ENCODE measurements at regions not wholly inside any gene's neighbourhood (a gene's known extent, or its start where the extent isn't known, plus 50 kb on each side); places are given as distances from the start of the nearest gene placed in this dataset.

DNA sequence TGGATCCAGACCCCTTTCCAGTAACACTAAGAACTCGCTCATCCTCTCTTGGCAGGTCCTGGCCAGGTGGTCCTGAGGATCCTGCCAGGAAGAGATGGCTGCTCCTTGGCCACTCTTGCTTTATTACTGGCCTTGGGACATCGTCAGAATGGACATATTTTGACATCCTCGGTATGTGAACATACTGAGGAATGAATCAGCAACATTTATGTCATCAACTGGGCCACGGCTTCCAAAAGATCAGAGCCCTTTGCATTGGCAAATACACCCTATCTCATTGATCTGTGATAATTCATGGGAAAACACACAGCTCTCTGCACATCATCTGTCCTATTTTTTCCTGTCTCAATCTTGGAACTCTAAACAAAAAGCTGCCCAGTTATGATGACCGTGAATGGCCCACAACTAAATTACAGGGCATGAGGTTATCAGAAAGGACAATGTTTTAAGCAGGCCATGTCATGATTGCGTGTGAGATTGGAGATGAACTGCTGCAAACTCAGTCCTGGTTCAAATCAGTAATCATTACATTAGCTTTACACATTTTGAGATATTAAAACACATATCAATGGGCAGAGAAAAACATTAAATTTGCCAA lies 1325.8 kb downstream of the AACS start:
- TF ChIP-seq, protein P1, sequence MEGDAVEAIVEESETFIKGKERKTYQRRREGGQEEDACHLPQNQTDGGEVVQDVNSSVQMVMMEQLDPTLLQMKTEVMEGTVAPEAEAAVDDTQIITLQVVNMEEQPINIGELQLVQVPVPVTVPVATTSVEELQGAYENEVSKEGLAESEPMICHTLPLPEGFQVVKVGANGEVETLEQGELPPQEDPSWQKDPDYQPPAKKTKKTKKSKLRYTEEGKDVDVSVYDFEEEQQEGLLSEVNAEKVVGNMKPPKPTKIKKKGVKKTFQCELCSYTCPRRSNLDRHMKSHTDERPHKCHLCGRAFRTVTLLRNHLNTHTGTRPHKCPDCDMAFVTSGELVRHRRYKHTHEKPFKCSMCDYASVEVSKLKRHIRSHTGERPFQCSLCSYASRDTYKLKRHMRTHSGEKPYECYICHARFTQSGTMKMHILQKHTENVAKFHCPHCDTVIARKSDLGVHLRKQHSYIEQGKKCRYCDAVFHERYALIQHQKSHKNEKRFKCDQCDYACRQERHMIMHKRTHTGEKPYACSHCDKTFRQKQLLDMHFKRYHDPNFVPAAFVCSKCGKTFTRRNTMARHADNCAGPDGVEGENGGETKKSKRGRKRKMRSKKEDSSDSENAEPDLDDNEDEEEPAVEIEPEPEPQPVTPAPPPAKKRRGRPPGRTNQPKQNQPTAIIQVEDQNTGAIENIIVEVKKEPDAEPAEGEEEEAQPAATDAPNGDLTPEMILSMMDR (IDR thresholded peaks at IDR 0.05 in 4 of 5, conservative IDR thresholded peaks at IDR 0.05 in 1 of 5), result no peak
- TF ChIP-seq POLR2A (IDR thresholded peaks at IDR 0.05), result no peak

All from gastrocnemius medialis (tissue), 4 donors.